Colonic mucosa (tissue), 4 donors: ENCODE measurements at regions not wholly inside any gene's neighbourhood (a gene's known extent, or its start where the extent isn't known, plus 50 kb on each side); places are given as distances from the start of the nearest gene placed in this dataset.

Experiments
- DNase-seq: peaks from one replicate; pipeline ENCODE4 v3.0.0-alpha.2; 2020
- H3K27ac ChIP-seq: fragments of 200-600 bp; one replicate; pipeline ENCODE4 v1.8.0; 2021
- H3K27me3 ChIP-seq: fragments of 200-600 bp; one replicate; pipeline ENCODE4 v1.8.0; 2021
- H3K36me3 ChIP-seq: fragments of 200-600 bp; one replicate; pipeline ENCODE4 v1.8.0; 2021
- H3K4me1 ChIP-seq: fragments of 200-600 bp; one replicate; pipeline ENCODE4 v1.8.0; 2021; ENCODE audit warnings: mild to moderate bottlenecking
- H3K4me3 ChIP-seq: fragments of 200-600 bp; one replicate; pipeline ENCODE4 v1.8.0; 2021
- H3K9ac ChIP-seq, 2 donors: one replicate each; pipeline ENCODE4 v1.7.0; 2013; ENCODE audit warnings: control low read depth in 2 of 2, low read depth in 2 of 2, low read length in 2 of 2
- H3K9me3 ChIP-seq: fragments of 200-600 bp; one replicate; pipeline ENCODE4 v1.8.0; 2021
- intact Hi-C: fragments of 100-400 bp; cut with DNase I; formaldehyde crosslinking; loops from one replicate; pipeline ENCODE4 v1.14.1; 2022
- TF ChIP-seq, protein P1 (sequence below): fragments of 200-600 bp; IDR thresholded peaks from one replicate; pipeline ENCODE4 v1.8.0; 2022; ENCODE audit warnings: antibody characterized with exemption, mild to moderate bottlenecking
- donor health status: healthy.
- donor health status: DM: no; HTN: no; CAD: no.
- donor health status: DM: no; HTN: no; CAD: no.

DNA sequence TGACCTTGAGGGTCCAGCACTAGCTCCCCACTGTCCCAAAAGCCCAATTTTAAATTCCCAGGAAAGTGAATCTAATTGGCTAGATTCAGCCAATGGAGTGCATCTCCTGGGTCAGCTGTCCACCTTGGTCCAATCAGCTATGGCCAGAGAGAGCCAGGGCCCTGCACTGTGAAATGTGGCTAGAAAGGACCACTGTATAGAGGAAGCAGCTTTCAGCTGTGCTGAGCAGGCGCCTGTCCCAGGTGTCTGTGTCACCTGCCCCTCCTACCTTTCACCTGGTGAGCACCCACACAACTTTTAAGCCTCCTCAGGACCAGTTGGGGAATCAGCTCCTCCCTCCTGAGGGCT, 186.2 kb downstream of the DRD1 start:
- no peak for DNase-seq
- H3K4me3 ChIP-seq = no peak overlapping the region
- TF ChIP-seq, protein P1, sequence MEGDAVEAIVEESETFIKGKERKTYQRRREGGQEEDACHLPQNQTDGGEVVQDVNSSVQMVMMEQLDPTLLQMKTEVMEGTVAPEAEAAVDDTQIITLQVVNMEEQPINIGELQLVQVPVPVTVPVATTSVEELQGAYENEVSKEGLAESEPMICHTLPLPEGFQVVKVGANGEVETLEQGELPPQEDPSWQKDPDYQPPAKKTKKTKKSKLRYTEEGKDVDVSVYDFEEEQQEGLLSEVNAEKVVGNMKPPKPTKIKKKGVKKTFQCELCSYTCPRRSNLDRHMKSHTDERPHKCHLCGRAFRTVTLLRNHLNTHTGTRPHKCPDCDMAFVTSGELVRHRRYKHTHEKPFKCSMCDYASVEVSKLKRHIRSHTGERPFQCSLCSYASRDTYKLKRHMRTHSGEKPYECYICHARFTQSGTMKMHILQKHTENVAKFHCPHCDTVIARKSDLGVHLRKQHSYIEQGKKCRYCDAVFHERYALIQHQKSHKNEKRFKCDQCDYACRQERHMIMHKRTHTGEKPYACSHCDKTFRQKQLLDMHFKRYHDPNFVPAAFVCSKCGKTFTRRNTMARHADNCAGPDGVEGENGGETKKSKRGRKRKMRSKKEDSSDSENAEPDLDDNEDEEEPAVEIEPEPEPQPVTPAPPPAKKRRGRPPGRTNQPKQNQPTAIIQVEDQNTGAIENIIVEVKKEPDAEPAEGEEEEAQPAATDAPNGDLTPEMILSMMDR = no peak
- no peaks in the 10 kb centered on the region for H3K4me1 ChIP-seq
- no peak overlapping the region for H3K27ac ChIP-seq
- no peaks in the 10 kb centered on the region for H3K27me3 ChIP-seq
- H3K9ac ChIP-seq = no peak overlapping the region
- no peaks in the 10 kb centered on the region for H3K36me3 ChIP-seq
- intact Hi-C loops = no loop called here
- no peaks in the 10 kb centered on the region for H3K9me3 ChIP-seq

DNA sequence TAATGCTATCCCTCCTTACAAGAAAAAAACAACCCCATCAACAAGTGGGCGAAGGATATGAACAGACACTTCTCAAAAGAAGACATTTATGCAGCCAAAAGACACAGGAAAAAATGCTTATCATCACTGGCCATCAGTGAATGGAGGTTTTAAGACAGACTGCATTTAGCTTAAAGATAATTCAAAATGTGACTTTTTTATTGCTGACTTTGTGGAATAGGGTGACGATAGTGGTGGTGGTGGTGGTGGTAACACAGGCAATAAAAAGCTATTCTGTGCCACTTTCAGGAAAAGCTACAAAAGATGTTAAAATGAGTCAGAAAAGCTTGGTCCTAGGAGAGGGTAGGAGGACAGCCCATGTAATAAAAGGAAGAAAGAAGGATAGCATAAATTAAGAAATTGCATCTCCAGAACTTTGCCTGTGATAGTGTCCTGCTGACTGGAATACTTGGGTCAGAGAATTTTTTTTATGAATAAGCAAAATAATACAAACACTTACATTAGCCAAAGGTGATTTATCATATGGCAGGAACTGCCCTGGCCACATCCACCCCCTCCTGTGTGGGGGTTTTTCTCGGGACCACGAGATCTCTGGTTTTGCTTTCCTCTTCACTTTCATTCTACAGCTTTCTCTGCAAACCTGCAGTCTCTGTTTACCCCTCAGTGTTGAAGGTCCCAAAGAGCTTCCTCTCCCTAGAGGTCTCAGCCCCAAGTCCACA, 186.7 kb downstream of the DRD1 start:
- Histone ChIP-seq H3K27ac (no peak overlapping the region), H3K9me3 (no peaks in the 10 kb centered on the region), H3K4me3 (no peak overlapping the region), H3K9ac (no peak overlapping the region), H3K36me3 (no peaks in the 10 kb centered on the region), H3K4me1 (no peaks in the 10 kb centered on the region), H3K27me3 (no peaks in the 10 kb centered on the region)
- no peak for DNase-seq
- intact Hi-C loops = no loop called here
- TF ChIP-seq, protein P1 = no peak

DNA sequence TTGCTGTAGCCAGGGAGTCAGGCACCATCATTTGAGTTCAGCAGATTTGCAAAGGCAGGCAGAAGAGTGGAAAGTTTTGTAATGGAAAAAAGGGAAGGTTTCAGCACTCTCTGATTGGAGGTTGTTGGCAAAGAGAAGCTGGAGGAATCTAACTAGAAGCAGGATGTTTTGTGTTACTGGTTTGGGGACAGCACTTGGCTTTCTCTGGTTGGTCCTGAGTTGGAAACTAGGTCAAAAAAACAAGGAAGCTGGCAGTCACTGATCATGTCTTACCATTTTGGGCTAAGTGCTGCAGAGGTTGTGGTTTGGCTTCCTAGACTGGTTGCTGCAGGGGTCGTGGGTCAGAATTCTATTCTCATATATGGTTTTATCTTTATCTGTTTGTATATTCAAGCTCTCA, 189.8 kb downstream of the DRD1 start:
- Histone ChIP-seq H3K4me3 (no peak overlapping the region), H3K9me3 (no peaks in the 10 kb centered on the region), H3K4me1 (no peaks in the 10 kb centered on the region), H3K27me3 (no peaks in the 10 kb centered on the region), H3K9ac (no peak overlapping the region), H3K27ac (no peak overlapping the region), H3K36me3 (no peaks in the 10 kb centered on the region)
- DNase-seq = no peak
- TF ChIP-seq, protein P1 = no peak
- intact Hi-C loops = no loop called here

DNA sequence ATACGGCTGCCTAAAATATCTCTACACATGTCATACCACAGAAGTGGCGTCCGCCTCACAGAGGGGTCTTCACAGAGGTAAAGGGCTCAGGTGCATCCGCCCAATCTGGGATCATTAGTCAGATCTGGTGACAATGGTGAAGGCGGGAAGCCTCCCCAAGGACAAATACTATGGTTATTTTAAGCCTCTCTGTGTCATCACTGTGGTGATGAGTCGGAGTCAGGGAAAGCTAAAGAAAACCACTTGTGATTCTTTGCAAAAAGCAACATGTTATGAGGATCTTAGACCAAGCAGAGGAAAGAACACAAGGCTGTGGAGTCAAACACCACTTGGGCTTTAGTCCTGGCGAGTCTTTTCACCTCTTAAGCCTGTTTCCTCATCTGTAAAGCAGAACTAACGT, 190.4 kb downstream of the DRD1 start:
- Histone ChIP-seq H3K36me3 (no peaks in the 10 kb centered on the region), H3K9me3 (no peaks in the 10 kb centered on the region), H3K9ac (no peak overlapping the region), H3K4me3 (no peak overlapping the region), H3K27me3 (no peaks in the 10 kb centered on the region), H3K27ac (no peak overlapping the region), H3K4me1 (no peaks in the 10 kb centered on the region)
- TF ChIP-seq, protein P1 = no peak
- intact Hi-C loops = no loop called here
- DNase-seq = no peak

DNA sequence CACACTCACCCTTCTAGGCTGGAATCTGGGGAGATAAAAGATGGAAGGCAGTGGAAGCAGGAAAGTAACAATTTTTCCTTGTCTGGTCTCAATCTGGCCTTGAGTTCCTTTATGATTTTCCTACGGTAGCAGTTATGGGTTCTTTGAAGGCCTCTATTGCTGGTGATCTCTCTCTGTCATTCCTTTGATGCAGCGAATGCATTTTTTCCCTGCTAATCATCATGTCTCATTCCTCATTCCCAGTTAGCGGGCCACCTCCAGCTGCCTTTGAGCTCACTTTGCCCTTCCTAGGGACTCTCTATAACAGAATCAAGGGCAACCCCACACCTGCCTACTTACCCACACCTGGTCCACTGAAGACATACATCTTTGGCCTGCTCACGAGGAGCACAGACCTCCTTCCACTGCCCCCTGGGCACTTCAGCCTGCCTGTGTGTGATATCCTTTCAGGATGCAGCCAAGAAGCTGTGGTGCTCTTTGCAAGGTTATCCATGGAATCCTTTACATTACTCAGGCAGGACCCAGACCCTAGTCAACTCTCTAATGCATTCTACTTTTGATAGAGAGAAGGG, 191.7 kb downstream of the DRD1 start:
- no peak overlapping the region for H3K4me3 ChIP-seq

More for the DNA sequence above, 191.7 kb downstream of the DRD1 start:
- no peak overlapping the region for H3K9ac ChIP-seq
- intact Hi-C loops = no loop called here
- H3K36me3 ChIP-seq = no peaks in the 10 kb centered on the region
- DNase-seq = no peak
- H3K27me3 ChIP-seq = no peaks in the 10 kb centered on the region
- no peaks in the 10 kb centered on the region for H3K4me1 ChIP-seq
- TF ChIP-seq, protein P1 = no peak
- no peaks in the 10 kb centered on the region for H3K9me3 ChIP-seq
- no peak overlapping the region for H3K27ac ChIP-seq
